SK-N-SH treated with all-trans-retinoic acid at 6 μM for 48 hours (cell line): ENCODE measurements at regions not wholly inside any gene's neighbourhood (a gene's known extent, or its start where the extent isn't known, plus 50 kb on each side); places are given as distances from the start of the nearest gene placed in this dataset.

Source experiments
- ATAC-seq: fragments of 200-7000 bp; cut with Tn5 transposase; 3 replicates; pipeline ENCODE4 v1.9.1; 2020; ENCODE audit warnings: mild to moderate bottlenecking, moderate library complexity
- BACH2 ChIP-seq: fragments of 250-450 bp; sonication (Bioruptor Pico); IDR thresholded peaks from 2 replicates; pipeline ENCODE4 v1.9.0; 2021; ENCODE audit warnings: mild to moderate bottlenecking, borderline replicate concordance
- ESRRG ChIP-seq: fragments of 250-450 bp; sonication (Bioruptor Pico); IDR thresholded peaks from 2 replicates; pipeline ENCODE4 v1.6.1; 2021; ENCODE audit warnings: mild to moderate bottlenecking
- GLIS3 ChIP-seq: fragments of 250-450 bp; sonication (Bioruptor Pico); IDR thresholded peaks from 2 replicates; pipeline ENCODE4 v1.5.0; 2020; ENCODE audit warnings: mild to moderate bottlenecking, moderate library complexity
- ISL1 ChIP-seq: fragments of 250-450 bp; sonication (Bioruptor Pico); IDR thresholded peaks from 2 replicates; pipeline ENCODE4 v2.1.2; 2022; ENCODE audit warnings: mild to moderate bottlenecking, moderate library complexity
- OSR1 ChIP-seq: fragments of 250-450 bp; sonication (Bioruptor Pico); IDR thresholded peaks from 2 replicates; pipeline ENCODE4 v1.8.0; 2022; ENCODE audit warnings: moderate library complexity, mild to moderate bottlenecking, inconsistent platforms
- PPARA ChIP-seq: fragments of 250-450 bp; sonication (Bioruptor Pico); IDR thresholded peaks from 2 replicates; pipeline ENCODE4 v1.5.0; 2020; ENCODE audit warnings: mild to moderate bottlenecking, borderline replicate concordance
- RARB ChIP-seq: fragments of 250-450 bp; sonication (Bioruptor Pico); IDR thresholded peaks from 2 replicates; pipeline ENCODE4 v1.8.0; 2021; ENCODE audit warnings: mild to moderate bottlenecking, moderate library complexity
- TCF4 ChIP-seq: fragments of 250-450 bp; sonication (Bioruptor Pico); IDR thresholded peaks from 2 replicates; pipeline ENCODE4 v1.8.0; 2021; ENCODE audit warnings: mild to moderate bottlenecking, moderate library complexity, borderline replicate concordance
- TOX ChIP-seq: fragments of 250-450 bp; sonication (Bioruptor Pico); IDR thresholded peaks from 2 replicates; pipeline ENCODE4 v1.8.0; 2021; ENCODE audit warnings: mild to moderate bottlenecking, moderate library complexity, borderline replicate concordance
- ZC3H10 ChIP-seq: fragments of 250-450 bp; sonication (Bioruptor Pico); IDR thresholded peaks from 2 replicates; pipeline ENCODE4 v1.5.1; 2021; ENCODE audit warnings: mild to moderate bottlenecking, moderate library complexity
- ZFP3 ChIP-seq: fragments of 250-450 bp; sonication (Bioruptor Pico); IDR thresholded peaks from 2 replicates; pipeline ENCODE4 v1.5.0; 2020; ENCODE audit warnings: mild to moderate bottlenecking, moderate library complexity
- ZFP30 ChIP-seq: fragments of 450-650 bp; formaldehyde crosslinking; IDR thresholded peaks from 2 replicates; pipeline ENCODE4 v1.5.0; 2022; ENCODE audit warnings: mild to moderate bottlenecking, moderate library complexity
- ZNF565 ChIP-seq: fragments of 450-650 bp; formaldehyde crosslinking; conservative IDR thresholded peaks from 2 replicates; pipeline ENCODE4 v1.5.0; 2020; ENCODE audit warnings: low read depth, mild to moderate bottlenecking, moderate library complexity
- ZNF8 ChIP-seq: fragments of 450-650 bp; formaldehyde crosslinking; IDR thresholded peaks from 2 replicates; pipeline ENCODE4 v1.5.0; 2020; ENCODE audit warnings: mild to moderate bottlenecking, moderate library complexity
- TF ChIP-seq, protein P1 (sequence below): fragments of 250-450 bp; sonication (Bioruptor Pico); IDR thresholded peaks from 2 replicates; pipeline ENCODE4 v1.8.0; 2021; ENCODE audit warnings: low read depth, mild to moderate bottlenecking, moderate library complexity, borderline replicate concordance
- TF ChIP-seq, protein P2 (sequence below): fragments of 250-450 bp; sonication (Bioruptor Pico); IDR thresholded peaks from 2 replicates; pipeline ENCODE4 v1.8.0; 2020; ENCODE audit warnings: mild to moderate bottlenecking, moderate library complexity, borderline replicate concordance
- TF ChIP-seq, protein P3 (sequence below): fragments of 250-450 bp; sonication (Bioruptor Pico); IDR thresholded peaks from 2 replicates; pipeline ENCODE4 v1.5.1; 2020; ENCODE audit warnings: low read depth, mild to moderate bottlenecking, moderate library complexity
- TF ChIP-seq, protein P4 (sequence below): fragments of 250-450 bp; sonication (Bioruptor Pico); IDR thresholded peaks from 2 replicates; pipeline ENCODE4 v1.5.1; 2021; ENCODE audit warnings: mild to moderate bottlenecking, moderate library complexity
- TF ChIP-seq, protein P5 (sequence below): fragments of 250-450 bp; sonication (Bioruptor Pico); IDR thresholded peaks from 2 replicates; pipeline ENCODE4 v1.5.0; 2020; ENCODE audit warnings: mild to moderate bottlenecking, moderate library complexity

DNA sequence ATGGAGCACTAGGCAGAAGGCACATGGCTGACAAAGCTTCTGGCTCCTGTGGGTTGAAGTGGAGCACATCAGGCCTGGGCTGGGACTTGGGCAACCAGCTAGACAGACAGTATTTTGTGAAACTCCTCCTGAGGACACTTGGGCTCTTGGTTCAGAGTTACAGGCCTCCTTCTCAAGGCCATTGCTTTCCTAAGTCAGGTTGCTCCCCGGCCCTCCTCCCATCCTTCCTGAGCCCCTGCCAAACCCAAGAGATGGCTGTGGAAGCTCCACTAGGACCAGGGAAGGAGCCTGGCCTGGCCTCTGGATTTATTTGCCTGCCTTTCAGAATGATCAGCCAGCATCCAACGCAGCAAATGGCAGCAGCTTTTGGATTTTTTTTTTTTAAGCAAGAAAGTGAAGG lies 56.3 kb downstream of the MAGEF1 start (continued):
- TF ChIP-seq, protein P1, sequence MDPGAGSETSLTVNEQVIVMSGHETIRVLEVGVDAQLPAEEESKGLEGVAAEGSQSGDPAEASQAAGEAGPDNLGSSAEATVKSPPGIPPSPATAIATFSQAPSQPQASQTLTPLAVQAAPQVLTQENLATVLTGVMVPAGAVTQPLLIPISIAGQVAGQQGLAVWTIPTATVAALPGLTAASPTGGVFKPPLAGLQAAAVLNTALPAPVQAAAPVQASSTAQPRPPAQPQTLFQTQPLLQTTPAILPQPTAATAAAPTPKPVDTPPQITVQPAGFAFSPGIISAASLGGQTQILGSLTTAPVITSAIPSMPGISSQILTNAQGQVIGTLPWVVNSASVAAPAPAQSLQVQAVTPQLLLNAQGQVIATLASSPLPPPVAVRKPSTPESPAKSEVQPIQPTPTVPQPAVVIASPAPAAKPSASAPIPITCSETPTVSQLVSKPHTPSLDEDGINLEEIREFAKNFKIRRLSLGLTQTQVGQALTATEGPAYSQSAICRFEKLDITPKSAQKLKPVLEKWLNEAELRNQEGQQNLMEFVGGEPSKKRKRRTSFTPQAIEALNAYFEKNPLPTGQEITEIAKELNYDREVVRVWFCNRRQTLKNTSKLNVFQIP: no peak
- TF ChIP-seq ZFP3: no peak
- no peak for TF ChIP-seq ZNF565 (CRISPR knock-in tag)
- no peak for TF ChIP-seq TOX (CRISPR knock-in tag)

DNA sequence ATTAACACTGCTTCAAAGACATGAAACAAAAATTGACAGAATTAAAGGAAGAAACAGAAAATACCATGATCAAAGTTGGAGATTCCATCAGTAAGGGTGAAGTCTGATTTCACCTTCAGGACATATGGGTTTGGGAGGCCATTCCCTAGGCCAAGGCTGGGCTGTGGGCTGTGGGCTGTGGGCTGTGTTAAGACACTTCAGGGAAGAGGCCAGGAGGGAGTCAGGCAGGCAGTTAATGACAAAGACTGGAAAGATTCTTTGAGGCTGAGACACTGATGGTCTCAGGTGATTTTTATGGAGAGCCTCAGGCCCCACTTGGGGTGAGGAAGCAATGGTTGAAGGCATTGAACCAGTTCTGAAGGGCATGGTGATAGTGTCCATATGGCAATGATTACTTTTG lies 57.5 kb downstream of the MAGEF1 start:
- TF ChIP-seq ZNF8 (CRISPR knock-in tag) (no peak), RARB (CRISPR knock-in tag) (no peak), GLIS3 (CRISPR knock-in tag) (no peak)
- no peak for ATAC-seq

DNA sequence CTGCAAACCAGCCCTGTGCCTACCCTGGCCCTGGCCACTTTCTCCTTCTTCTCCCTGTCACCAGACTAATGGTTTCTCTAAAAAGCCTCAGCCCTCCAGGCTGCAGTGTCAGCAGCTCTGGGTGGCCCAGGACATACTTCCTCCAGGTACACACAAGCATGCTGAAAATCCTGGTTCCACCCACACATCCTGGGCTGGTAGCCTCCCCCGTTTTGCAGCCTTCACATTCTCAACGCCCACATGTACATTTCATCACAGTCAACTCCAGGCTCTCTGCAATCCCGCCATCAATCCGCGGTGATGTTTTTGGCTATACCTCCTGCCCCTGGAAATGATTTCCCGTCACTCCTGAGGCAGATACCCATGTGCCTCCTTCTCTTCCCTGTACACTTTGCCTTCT lies 59.4 kb downstream of the MAGEF1 start:
- no peak; the same call in 2 of the 3 replicates for ATAC-seq
- TF ChIP-seq, protein P2, sequence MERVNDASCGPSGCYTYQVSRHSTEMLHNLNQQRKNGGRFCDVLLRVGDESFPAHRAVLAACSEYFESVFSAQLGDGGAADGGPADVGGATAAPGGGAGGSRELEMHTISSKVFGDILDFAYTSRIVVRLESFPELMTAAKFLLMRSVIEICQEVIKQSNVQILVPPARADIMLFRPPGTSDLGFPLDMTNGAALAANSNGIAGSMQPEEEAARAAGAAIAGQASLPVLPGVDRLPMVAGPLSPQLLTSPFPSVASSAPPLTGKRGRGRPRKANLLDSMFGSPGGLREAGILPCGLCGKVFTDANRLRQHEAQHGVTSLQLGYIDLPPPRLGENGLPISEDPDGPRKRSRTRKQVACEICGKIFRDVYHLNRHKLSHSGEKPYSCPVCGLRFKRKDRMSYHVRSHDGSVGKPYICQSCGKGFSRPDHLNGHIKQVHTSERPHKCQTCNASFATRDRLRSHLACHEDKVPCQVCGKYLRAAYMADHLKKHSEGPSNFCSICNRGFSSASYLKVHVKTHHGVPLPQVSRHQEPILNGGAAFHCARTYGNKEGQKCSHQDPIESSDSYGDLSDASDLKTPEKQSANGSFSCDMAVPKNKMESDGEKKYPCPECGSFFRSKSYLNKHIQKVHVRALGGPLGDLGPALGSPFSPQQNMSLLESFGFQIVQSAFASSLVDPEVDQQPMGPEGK: no peak
- no peak for TF ChIP-seq ZC3H10 (CRISPR knock-in tag)
- TF ChIP-seq, protein P3, sequence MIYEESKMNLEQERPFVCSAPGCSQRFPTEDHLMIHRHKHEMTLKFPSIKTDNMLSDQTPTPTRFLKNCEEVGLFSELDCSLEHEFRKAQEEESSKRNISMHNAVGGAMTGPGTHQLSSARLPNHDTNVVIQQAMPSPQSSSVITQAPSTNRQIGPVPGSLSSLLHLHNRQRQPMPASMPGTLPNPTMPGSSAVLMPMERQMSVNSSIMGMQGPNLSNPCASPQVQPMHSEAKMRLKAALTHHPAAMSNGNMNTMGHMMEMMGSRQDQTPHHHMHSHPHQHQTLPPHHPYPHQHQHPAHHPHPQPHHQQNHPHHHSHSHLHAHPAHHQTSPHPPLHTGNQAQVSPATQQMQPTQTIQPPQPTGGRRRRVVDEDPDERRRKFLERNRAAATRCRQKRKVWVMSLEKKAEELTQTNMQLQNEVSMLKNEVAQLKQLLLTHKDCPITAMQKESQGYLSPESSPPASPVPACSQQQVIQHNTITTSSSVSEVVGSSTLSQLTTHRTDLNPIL (CRISPR knock-in tag): no peak
- TF ChIP-seq TOX (CRISPR knock-in tag): no peak
- TF ChIP-seq TCF4 (CRISPR knock-in tag): no peak
- TF ChIP-seq, protein P4, sequence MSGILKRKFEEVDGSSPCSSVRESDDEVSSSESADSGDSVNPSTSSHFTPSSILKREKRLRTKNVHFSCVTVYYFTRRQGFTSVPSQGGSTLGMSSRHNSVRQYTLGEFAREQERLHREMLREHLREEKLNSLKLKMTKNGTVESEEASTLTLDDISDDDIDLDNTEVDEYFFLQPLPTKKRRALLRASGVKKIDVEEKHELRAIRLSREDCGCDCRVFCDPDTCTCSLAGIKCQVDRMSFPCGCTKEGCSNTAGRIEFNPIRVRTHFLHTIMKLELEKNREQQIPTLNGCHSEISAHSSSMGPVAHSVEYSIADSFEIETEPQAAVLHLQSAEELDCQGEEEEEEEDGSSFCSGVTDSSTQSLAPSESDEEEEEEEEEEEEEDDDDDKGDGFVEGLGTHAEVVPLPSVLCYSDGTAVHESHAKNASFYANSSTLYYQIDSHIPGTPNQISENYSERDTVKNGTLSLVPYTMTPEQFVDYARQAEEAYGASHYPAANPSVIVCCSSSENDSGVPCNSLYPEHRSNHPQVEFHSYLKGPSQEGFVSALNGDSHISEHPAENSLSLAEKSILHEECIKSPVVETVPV (CRISPR knock-in tag): no peak
- no peak for TF ChIP-seq ESRRG (CRISPR knock-in tag)
- no peak for TF ChIP-seq RARB (CRISPR knock-in tag)
- no peak for TF ChIP-seq ZFP30
- no peak for TF ChIP-seq ISL1
- TF ChIP-seq, protein P1: no peak
- TF ChIP-seq ZFP3: no peak
- TF ChIP-seq ZNF8 (CRISPR knock-in tag): no peak
- TF ChIP-seq, protein P5, sequence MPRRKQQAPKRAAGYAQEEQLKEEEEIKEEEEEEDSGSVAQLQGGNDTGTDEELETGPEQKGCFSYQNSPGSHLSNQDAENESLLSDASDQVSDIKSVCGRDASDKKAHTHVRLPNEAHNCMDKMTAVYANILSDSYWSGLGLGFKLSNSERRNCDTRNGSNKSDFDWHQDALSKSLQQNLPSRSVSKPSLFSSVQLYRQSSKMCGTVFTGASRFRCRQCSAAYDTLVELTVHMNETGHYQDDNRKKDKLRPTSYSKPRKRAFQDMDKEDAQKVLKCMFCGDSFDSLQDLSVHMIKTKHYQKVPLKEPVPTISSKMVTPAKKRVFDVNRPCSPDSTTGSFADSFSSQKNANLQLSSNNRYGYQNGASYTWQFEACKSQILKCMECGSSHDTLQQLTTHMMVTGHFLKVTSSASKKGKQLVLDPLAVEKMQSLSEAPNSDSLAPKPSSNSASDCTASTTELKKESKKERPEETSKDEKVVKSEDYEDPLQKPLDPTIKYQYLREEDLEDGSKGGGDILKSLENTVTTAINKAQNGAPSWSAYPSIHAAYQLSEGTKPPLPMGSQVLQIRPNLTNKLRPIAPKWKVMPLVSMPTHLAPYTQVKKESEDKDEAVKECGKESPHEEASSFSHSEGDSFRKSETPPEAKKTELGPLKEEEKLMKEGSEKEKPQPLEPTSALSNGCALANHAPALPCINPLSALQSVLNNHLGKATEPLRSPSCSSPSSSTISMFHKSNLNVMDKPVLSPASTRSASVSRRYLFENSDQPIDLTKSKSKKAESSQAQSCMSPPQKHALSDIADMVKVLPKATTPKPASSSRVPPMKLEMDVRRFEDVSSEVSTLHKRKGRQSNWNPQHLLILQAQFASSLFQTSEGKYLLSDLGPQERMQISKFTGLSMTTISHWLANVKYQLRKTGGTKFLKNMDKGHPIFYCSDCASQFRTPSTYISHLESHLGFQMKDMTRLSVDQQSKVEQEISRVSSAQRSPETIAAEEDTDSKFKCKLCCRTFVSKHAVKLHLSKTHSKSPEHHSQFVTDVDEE: no peak

DNA sequence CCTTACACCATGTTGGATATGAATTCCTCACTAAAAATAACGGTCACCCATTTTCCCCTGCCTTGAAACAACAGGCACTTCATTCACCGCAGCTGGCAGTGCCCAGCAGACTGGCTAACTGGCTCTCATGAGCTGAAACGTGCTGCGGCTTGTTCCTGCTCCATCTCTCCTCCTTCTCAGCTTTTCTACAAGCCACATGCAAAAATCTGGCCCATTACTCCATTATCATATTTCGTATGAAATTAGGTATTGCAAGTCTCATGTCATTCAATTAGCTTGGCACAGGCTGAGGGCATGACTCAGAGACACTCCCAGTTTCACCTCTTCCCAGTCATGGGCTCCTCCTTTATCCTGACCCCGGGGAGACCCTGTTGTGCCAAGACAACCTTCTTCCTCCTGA lies 60.0 kb downstream of the MAGEF1 start:
- peak; percentile 42; the same call in 2 of the 3 replicates for ATAC-seq
- TF ChIP-seq ZC3H10 (CRISPR knock-in tag) (no peak), PPARA (CRISPR knock-in tag) (no peak), ESRRG (CRISPR knock-in tag) (no peak), BACH2 (CRISPR knock-in tag) (no peak), OSR1 (CRISPR knock-in tag) (no peak), TCF4 (CRISPR knock-in tag) (no peak)
- TF ChIP-seq, protein P3 (CRISPR knock-in tag): no peak
- TF ChIP-seq, protein P2: no peak
- TF ChIP-seq, protein P1: no peak
